Activated B cell treated with CpG ODN at 0.5 μM for 24 hours (primary cell): ENCODE measurements at regions not wholly inside any gene's neighbourhood (a gene's known extent, or its start where the extent isn't known, plus 50 kb on each side); places are given as distances from the start of the nearest gene placed in this dataset.

Experiments
- ATAC-seq: fragments of 200-7000 bp; cut with Tn5 transposase; one replicate; pipeline ENCODE4 v1.10.0; 2021; ENCODE audit warnings: low read depth, mild to moderate bottlenecking, moderate library complexity
- CTCF ChIA-PET: fragments of 350-600 bp; sonication (Branson Sonifier 250); formaldehyde crosslinking; loops from one replicate; lab custom pipeline; 2021; ENCODE audit warnings: antibody characterized with exemption; lab: Charles Lee
- POLR2A ChIA-PET: fragments of 350-600 bp; sonication (Branson Sonifier 250); formaldehyde crosslinking; loops from one replicate; lab custom pipeline; 2021; ENCODE audit warnings: antibody characterized with exemption; lab: Charles Lee
- DNase-seq: peaks from one replicate; pipeline ENCODE4 v3.0.0; 2022
- H3K27ac Mint-ChIP-seq: one replicate; pipeline ENCODE4 v1.8.0; 2020; ENCODE audit warnings: mixed read lengths
- H3K27me3 Mint-ChIP-seq: one replicate; pipeline ENCODE4 v1.8.0; 2021; ENCODE audit warnings: mixed read lengths
- H3K36me3 Mint-ChIP-seq: one replicate; pipeline ENCODE4 v1.8.0; 2021; ENCODE audit warnings: low read depth, mixed read lengths
- H3K4me1 Mint-ChIP-seq: one replicate; pipeline ENCODE4 v1.8.0; 2021; ENCODE audit warnings: mixed read lengths
- H3K4me3 Mint-ChIP-seq: one replicate; pipeline ENCODE4 v1.8.0; 2020; ENCODE audit warnings: mild to moderate bottlenecking, mixed read lengths
- H3K9me3 Mint-ChIP-seq: one replicate; pipeline ENCODE4 v1.8.0; 2020; ENCODE audit warnings: mixed read lengths
- CTCF ChIP-seq: fragments of 200-600 bp; IDR thresholded peaks from one replicate; pipeline ENCODE4 v1.8.0; 2022; ENCODE audit warnings: antibody characterized with exemption, mild to moderate bottlenecking
- intact Hi-C: fragments of 100-400 bp; cut with micrococcal nuclease; formaldehyde crosslinking; loops from one replicate; pipeline ENCODE4 v1.15.1; 2024

GRCh38 chr2:106953779-106954178 lies 67.8 kb upstream of the ST6GAL2 start:
- intact Hi-C loops, result no loop called here
- no peak overlapping the region for H3K27ac Mint-ChIP-seq

GRCh38 chr2:106954304-106954703 lies 68.3 kb upstream of the ST6GAL2 start:
- Mint-ChIP-seq H3K36me3 (no peaks in the 10 kb centered on the region), H3K4me1 (no peaks in the 10 kb centered on the region), H3K9me3 (no peaks in the 10 kb centered on the region), H3K27me3 (no peaks in the 10 kb centered on the region), H3K27ac (no peak overlapping the region), H3K4me3 (no peak overlapping the region)
- POLR2A ChIA-PET, result no interaction called here
- intact Hi-C loops, result no loop called here
- CTCF ChIA-PET, result no interaction called here
- no peak for ATAC-seq
- TF ChIP-seq CTCF, result no peak
- DNase-seq, result no peak

More at GRCh38 chr2:106953779-106954178, 67.8 kb upstream of the ST6GAL2 start:
- H3K36me3 Mint-ChIP-seq, result no peaks in the 10 kb centered on the region
- no peak for DNase-seq
- H3K4me1 Mint-ChIP-seq, result no peaks in the 10 kb centered on the region
- no peaks in the 10 kb centered on the region for H3K27me3 Mint-ChIP-seq
- no peak for TF ChIP-seq CTCF
- no peaks in the 10 kb centered on the region for H3K9me3 Mint-ChIP-seq
- no peak for ATAC-seq
- CTCF ChIA-PET, result no interaction called here
- POLR2A ChIA-PET, result no interaction called here
- no peak overlapping the region for H3K4me3 Mint-ChIP-seq

GRCh38 chr2:106956416-106956815 lies 70.4 kb upstream of the ST6GAL2 start:
- TF ChIP-seq CTCF, result no peak
- ChIA-PET CTCF (no interaction called here), POLR2A (no interaction called here)
- no peaks in the 10 kb centered on the region for H3K4me1 Mint-ChIP-seq
- no peaks in the 10 kb centered on the region for H3K36me3 Mint-ChIP-seq
- intact Hi-C loops, result no loop called here
- no peak overlapping the region for H3K4me3 Mint-ChIP-seq
- no peak overlapping the region for H3K27ac Mint-ChIP-seq
- no peaks in the 10 kb centered on the region for H3K9me3 Mint-ChIP-seq
- DNase-seq (no peak), ATAC-seq (no peak)
- H3K27me3 Mint-ChIP-seq, result no peaks in the 10 kb centered on the region

- no peak overlapping the region for H3K27ac Mint-ChIP-seq
- intact Hi-C loops, result no loop called here
- H3K4me3 Mint-ChIP-seq, result no peak overlapping the region
- DNase-seq (no peak), ATAC-seq (no peak)
- H3K27me3 Mint-ChIP-seq, result no peaks in the 10 kb centered on the region
- no peaks in the 10 kb centered on the region for H3K4me1 Mint-ChIP-seq
- H3K9me3 Mint-ChIP-seq, result no peaks in the 10 kb centered on the region
- TF ChIP-seq CTCF, result no peak
- ChIA-PET POLR2A (no interaction called here), CTCF (no interaction called here)
- H3K36me3 Mint-ChIP-seq, result no peaks in the 10 kb centered on the region
Measured at GRCh38 chr2:106956879-106957278, 70.9 kb upstream of the ST6GAL2 start.

GRCh38 chr2:106959975-106960682 lies 74.2 kb upstream of the ST6GAL2 start:
- no peak for TF ChIP-seq CTCF
- H3K4me3 Mint-ChIP-seq, result no peak overlapping the region
- H3K4me1 Mint-ChIP-seq, result no peaks in the 10 kb centered on the region
- H3K36me3 Mint-ChIP-seq, result no peaks in the 10 kb centered on the region
- ChIA-PET POLR2A (no interaction called here), CTCF (no interaction called here)
- DNase-seq (no peak), ATAC-seq (no peak)
- H3K27me3 Mint-ChIP-seq, result no peaks in the 10 kb centered on the region
- H3K27ac Mint-ChIP-seq, result no peak overlapping the region
- intact Hi-C loops, result no loop called here
- H3K9me3 Mint-ChIP-seq, result no peaks in the 10 kb centered on the region
